Liver (tissue), 3 donors: ENCODE measurements at regions not wholly inside any gene's neighbourhood (a gene's known extent, or its start where the extent isn't known, plus 50 kb on each side); places are given as distances from the start of the nearest gene placed in this dataset.

Experiments used
- EGR1 ChIP-seq, 2 donors: IDR thresholded peaks; 2 replicates each; pipeline ENCODE4 v1.6.1; 2016 to 2018; ENCODE audit warnings: antibody characterized with exemption in 2 of 2, low read depth in 2 of 2
- GABPA ChIP-seq, 2 donors: IDR thresholded peaks in 1 of 2; conservative IDR thresholded peaks in 1 of 2; 2 replicates each; pipeline ENCODE4 v1.6.1; 2016; ENCODE audit warnings: antibody characterized with exemption in 2 of 2, mild to moderate bottlenecking in 1 of 2, moderate library complexity in 1 of 2
- HNF4G ChIP-seq: IDR thresholded peaks from 2 replicates; pipeline ENCODE4 v1.6.1; 2016; ENCODE audit warnings: antibody characterized with exemption
- JUND ChIP-seq, 2 donors: IDR thresholded peaks; 2 replicates each; pipeline ENCODE4 v1.6.1; 2016; ENCODE audit warnings: antibody characterized with exemption in 2 of 2
- RAD21 ChIP-seq, 2 donors: IDR thresholded peaks; 2 replicates each; pipeline ENCODE4 v1.6.1; 2016; ENCODE audit warnings: antibody characterized with exemption in 2 of 2, mild to moderate bottlenecking in 2 of 2
- RXRA ChIP-seq, 2 donors: IDR thresholded peaks; 2 replicates each; pipeline ENCODE4 v1.6.1; 2017 to 2018; ENCODE audit warnings: antibody characterized with exemption in 2 of 2, mild to moderate bottlenecking in 1 of 2
- SP1 ChIP-seq: IDR thresholded peaks from 2 replicates; pipeline ENCODE4 v1.6.1; 2018; ENCODE audit warnings: antibody characterized with exemption, mild to moderate bottlenecking
- TAF1 ChIP-seq: conservative IDR thresholded peaks from 2 replicates; pipeline ENCODE4 v1.6.1; 2016; ENCODE audit warnings: antibody characterized with exemption, mild to moderate bottlenecking
- YY1 ChIP-seq: IDR thresholded peaks from 2 replicates; pipeline ENCODE4 v1.6.1; 2016; ENCODE audit warnings: antibody characterized with exemption, mild to moderate bottlenecking
- TF ChIP-seq, protein P1 (sequence below): fragments of 150-350 bp; IDR thresholded peaks from 2 replicates; pipeline ENCODE4 v1.5.1; 2017; ENCODE audit warnings: improper control_type of control experiment, low read depth, low read length; ENCODE audit not compliant: missing input control
- TF ChIP-seq, protein P2 (sequence below): IDR thresholded peaks from 2 replicates; pipeline ENCODE4 v1.6.1; 2016; ENCODE audit warnings: antibody characterized with exemption, mild to moderate bottlenecking
- TF ChIP-seq, protein P3 (sequence below): IDR thresholded peaks from 2 replicates; pipeline ENCODE4 v1.6.1; 2016; ENCODE audit warnings: antibody characterized with exemption
- TF ChIP-seq, protein P4 (sequence below): IDR thresholded peaks from 2 replicates; pipeline ENCODE4 v1.6.1; 2016; ENCODE audit warnings: antibody characterized with exemption
- TF ChIP-seq, protein P5 (sequence below): IDR thresholded peaks from 2 replicates; pipeline ENCODE4 v1.6.1; 2016; ENCODE audit warnings: antibody characterized with exemption
- donor health status: healthy.
- donor health status: healthy.

DNA sequence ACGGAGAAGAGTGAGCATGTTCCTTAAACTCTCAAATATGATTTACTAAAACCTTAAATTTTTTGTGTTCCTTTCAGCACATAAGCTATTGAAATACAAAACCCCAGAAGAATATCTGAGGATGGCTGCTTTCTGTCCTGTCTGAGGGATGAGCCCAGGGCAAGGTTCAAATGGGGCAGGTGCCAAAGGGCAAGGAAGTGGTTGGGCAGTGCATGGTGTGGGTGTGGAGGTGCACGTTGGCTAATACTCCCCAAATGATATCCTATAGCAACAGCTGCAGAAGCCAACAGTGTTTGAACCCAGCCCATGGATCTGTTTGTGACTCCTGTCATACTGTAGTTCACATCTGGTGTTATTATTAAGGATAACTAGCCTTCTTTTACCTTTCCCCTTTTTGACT, 183.0 kb downstream of the CDCA7 start:
- TF ChIP-seq, protein P1, sequence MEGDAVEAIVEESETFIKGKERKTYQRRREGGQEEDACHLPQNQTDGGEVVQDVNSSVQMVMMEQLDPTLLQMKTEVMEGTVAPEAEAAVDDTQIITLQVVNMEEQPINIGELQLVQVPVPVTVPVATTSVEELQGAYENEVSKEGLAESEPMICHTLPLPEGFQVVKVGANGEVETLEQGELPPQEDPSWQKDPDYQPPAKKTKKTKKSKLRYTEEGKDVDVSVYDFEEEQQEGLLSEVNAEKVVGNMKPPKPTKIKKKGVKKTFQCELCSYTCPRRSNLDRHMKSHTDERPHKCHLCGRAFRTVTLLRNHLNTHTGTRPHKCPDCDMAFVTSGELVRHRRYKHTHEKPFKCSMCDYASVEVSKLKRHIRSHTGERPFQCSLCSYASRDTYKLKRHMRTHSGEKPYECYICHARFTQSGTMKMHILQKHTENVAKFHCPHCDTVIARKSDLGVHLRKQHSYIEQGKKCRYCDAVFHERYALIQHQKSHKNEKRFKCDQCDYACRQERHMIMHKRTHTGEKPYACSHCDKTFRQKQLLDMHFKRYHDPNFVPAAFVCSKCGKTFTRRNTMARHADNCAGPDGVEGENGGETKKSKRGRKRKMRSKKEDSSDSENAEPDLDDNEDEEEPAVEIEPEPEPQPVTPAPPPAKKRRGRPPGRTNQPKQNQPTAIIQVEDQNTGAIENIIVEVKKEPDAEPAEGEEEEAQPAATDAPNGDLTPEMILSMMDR: no peak
- no peak for TF ChIP-seq EGR1 (IDR thresholded peaks at IDR 0.05; ENCODE audit: low read depth in 2 of 2)
- no peak for TF ChIP-seq RAD21 (IDR thresholded peaks at IDR 0.05)
- TF ChIP-seq, protein P2, sequence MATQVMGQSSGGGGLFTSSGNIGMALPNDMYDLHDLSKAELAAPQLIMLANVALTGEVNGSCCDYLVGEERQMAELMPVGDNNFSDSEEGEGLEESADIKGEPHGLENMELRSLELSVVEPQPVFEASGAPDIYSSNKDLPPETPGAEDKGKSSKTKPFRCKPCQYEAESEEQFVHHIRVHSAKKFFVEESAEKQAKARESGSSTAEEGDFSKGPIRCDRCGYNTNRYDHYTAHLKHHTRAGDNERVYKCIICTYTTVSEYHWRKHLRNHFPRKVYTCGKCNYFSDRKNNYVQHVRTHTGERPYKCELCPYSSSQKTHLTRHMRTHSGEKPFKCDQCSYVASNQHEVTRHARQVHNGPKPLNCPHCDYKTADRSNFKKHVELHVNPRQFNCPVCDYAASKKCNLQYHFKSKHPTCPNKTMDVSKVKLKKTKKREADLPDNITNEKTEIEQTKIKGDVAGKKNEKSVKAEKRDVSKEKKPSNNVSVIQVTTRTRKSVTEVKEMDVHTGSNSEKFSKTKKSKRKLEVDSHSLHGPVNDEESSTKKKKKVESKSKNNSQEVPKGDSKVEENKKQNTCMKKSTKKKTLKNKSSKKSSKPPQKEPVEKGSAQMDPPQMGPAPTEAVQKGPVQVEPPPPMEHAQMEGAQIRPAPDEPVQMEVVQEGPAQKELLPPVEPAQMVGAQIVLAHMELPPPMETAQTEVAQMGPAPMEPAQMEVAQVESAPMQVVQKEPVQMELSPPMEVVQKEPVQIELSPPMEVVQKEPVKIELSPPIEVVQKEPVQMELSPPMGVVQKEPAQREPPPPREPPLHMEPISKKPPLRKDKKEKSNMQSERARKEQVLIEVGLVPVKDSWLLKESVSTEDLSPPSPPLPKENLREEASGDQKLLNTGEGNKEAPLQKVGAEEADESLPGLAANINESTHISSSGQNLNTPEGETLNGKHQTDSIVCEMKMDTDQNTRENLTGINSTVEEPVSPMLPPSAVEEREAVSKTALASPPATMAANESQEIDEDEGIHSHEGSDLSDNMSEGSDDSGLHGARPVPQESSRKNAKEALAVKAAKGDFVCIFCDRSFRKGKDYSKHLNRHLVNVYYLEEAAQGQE: no peak
- TF ChIP-seq TAF1: no peak
- TF ChIP-seq SP1: no peak
- TF ChIP-seq JUND (IDR thresholded peaks at IDR 0.05): no peak
- TF ChIP-seq GABPA (IDR thresholded peaks at IDR 0.05 in 1 of 2, conservative IDR thresholded peaks at IDR 0.05 in 1 of 2): no peak
- TF ChIP-seq HNF4G: no peak
- TF ChIP-seq, protein P3, sequence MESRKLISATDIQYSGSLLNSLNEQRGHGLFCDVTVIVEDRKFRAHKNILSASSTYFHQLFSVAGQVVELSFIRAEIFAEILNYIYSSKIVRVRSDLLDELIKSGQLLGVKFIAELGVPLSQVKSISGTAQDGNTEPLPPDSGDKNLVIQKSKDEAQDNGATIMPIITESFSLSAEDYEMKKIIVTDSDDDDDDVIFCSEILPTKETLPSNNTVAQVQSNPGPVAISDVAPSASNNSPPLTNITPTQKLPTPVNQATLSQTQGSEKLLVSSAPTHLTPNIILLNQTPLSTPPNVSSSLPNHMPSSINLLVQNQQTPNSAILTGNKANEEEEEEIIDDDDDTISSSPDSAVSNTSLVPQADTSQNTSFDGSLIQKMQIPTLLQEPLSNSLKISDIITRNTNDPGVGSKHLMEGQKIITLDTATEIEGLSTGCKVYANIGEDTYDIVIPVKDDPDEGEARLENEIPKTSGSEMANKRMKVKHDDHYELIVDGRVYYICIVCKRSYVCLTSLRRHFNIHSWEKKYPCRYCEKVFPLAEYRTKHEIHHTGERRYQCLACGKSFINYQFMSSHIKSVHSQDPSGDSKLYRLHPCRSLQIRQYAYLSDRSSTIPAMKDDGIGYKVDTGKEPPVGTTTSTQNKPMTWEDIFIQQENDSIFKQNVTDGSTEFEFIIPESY: no peak
- TF ChIP-seq, protein P4, sequence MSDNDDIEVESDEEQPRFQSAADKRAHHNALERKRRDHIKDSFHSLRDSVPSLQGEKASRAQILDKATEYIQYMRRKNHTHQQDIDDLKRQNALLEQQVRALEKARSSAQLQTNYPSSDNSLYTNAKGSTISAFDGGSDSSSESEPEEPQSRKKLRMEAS: no peak
- no peak for TF ChIP-seq YY1
- TF ChIP-seq, protein P5, sequence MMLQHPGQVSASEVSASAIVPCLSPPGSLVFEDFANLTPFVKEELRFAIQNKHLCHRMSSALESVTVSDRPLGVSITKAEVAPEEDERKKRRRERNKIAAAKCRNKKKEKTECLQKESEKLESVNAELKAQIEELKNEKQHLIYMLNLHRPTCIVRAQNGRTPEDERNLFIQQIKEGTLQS: no peak
- no peak for TF ChIP-seq RXRA (IDR thresholded peaks at IDR 0.05)
